ENCODE measurements at regions not wholly inside any gene's neighbourhood (a gene's known extent, or its start where the extent isn't known, plus 50 kb on each side); places are given as distances from the start of the nearest gene placed in this dataset.

DNA sequence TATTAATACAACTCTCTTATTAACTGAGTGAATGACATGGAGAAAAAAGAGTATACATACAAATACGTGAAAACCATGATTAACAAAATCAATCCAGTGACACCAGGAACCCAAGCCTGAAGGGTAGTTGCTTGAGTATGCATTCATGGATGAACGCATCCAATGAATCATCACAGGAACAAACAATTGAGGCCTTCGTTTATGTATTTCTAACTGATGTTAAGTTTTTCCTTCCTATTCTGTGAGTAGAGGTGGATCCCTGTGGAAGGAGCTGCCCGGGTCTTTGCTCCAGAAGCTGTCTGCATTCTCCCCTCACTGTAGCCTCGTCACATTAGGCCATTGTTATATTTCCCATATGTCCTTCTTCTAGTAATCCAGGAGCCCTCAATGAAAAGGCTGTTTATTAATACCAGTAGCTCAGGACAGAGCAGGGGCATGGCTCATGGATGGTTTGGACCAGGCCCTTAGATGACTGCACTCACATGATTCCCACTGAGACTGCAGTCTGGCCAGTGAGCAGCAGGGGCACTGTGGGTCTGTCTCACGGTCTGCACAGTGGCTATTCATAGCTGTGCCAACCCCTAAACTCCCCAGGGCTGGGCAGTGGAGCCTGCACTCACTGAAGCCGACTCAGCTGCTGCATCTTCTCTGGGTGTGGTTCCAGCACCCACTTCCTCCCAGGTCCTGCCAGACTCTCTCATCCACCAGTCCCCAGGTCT is 128.1 kb upstream of the TOP3B start:
- H3K23ac ChIP-seq (ENCODE audit: insufficient read length) = no peak overlapping the region
- H2BK20ac ChIP-seq (ENCODE audit: low read length) = no peak overlapping the region
- no peak overlapping the region for H3K9ac ChIP-seq (replicated peaks in 1 of 4; ENCODE audit: extremely low read depth in 1 of 4, low read depth in 3 of 4, low read length in 3 of 4)
- no peak overlapping the region for H3K14ac ChIP-seq (ENCODE audit: insufficient read length)
- no peak overlapping the region for H2AK5ac ChIP-seq (ENCODE audit: low read depth, low read length)
- no peaks in the 10 kb centered on the region for H3K23me2 ChIP-seq (ENCODE audit: low read depth, low read length)
- no peaks in the 10 kb centered on the region for H3K79me1 ChIP-seq (ENCODE audit: low read depth, low read length)
- no peak overlapping the region for H2BK12ac ChIP-seq (ENCODE audit: low read depth, low read length)
- peaks cover 34 to 63% (median 58%) of the 10 kb centered on the region in 4 experiments for H3K27me3 ChIP-seq (replicated peaks in 1 of 4; ENCODE audit: control insufficient read depth in 3 of 4, extremely low read depth in 1 of 4, insufficient read depth in 3 of 4, low read length in 3 of 4)
- H4K91ac ChIP-seq (replicated peaks; ENCODE audit: insufficient read length, low read length) = no peak overlapping the region
- no peak overlapping the region for H4K8ac ChIP-seq (ENCODE audit: extremely low read depth, insufficient read depth, low read length)
- peaks cover 0 to 2% (median 0%) of the 10 kb centered on the region in 4 experiments; a peak in 3 of 7 replicates for H3K4me1 ChIP-seq (replicated peaks in 1 of 4; ENCODE audit: control insufficient read depth in 3 of 4, insufficient read depth in 4 of 4, low read length in 3 of 4)
- H3K4ac ChIP-seq (replicated peaks; ENCODE audit: insufficient read length, low read depth, low read length) = no peak overlapping the region
- peak; percentile 66 for FAIRE-seq
- H3K4me2 ChIP-seq (ENCODE audit: insufficient read depth in 1 of 2, low read depth in 2 of 2, low read length in 2 of 2) = no peak overlapping the region
- DNase-seq (ENCODE audit: low read depth in 1 of 2, low spot score in 2 of 2) = peak in 1 of 2 experiments; percentile 62
- no peak overlapping the region for H3K4me3 ChIP-seq (ENCODE audit: extremely low read depth in 1 of 4, insufficient read depth in 2 of 4, low read depth in 3 of 4, low read length in 4 of 4)
- no peaks in the 10 kb centered on the region for H3K36me3 ChIP-seq (ENCODE audit: control insufficient read depth in 2 of 4, insufficient read depth in 4 of 4, low read length in 3 of 4)
- H2BK5ac ChIP-seq (ENCODE audit: low read depth, low read length) = no peak overlapping the region
- H3K79me2 ChIP-seq (ENCODE audit: control insufficient read depth in 1 of 2, insufficient read depth in 2 of 2, low read length in 2 of 2) = no peaks in the 10 kb centered on the region
- H4K20me1 ChIP-seq (replicated peaks in 1 of 2; ENCODE audit: control insufficient read depth in 1 of 2, insufficient read depth in 2 of 2, low read length in 2 of 2) = peaks cover 0 to 2% of the 10 kb centered on the region in 2 experiments
- H2AFZ ChIP-seq (ENCODE audit: low read length) = no peak overlapping the region
- ChIA-PET POLR2A (ENCODE audit: partially characterized antibody) (no interaction called here), CTCF (ENCODE audit: partially characterized antibody) (interaction anchor here (0.6 to 5.3 kb wide), 47 partner anchors 9 to 647 kb away, joined by 3 to 47 read pairs (median 5); partner anchors contain the start of gene ZNF280B)
- H3K56ac ChIP-seq (replicated peaks; ENCODE audit: insufficient read length, low read depth, low read length) = no peak overlapping the region
- H3K18ac ChIP-seq (ENCODE audit: extremely low read depth, low read length) = no peak overlapping the region
- no peak overlapping the region for H3K27ac ChIP-seq (ENCODE audit: low read depth, low read length)
- H2BK120ac ChIP-seq (replicated peaks; ENCODE audit: low read depth, low read length) = no peak overlapping the region
- H4K5ac ChIP-seq (ENCODE audit: insufficient read length, low read depth, low read length) = no peak overlapping the region
- TF ChIP-seq, protein P1, sequence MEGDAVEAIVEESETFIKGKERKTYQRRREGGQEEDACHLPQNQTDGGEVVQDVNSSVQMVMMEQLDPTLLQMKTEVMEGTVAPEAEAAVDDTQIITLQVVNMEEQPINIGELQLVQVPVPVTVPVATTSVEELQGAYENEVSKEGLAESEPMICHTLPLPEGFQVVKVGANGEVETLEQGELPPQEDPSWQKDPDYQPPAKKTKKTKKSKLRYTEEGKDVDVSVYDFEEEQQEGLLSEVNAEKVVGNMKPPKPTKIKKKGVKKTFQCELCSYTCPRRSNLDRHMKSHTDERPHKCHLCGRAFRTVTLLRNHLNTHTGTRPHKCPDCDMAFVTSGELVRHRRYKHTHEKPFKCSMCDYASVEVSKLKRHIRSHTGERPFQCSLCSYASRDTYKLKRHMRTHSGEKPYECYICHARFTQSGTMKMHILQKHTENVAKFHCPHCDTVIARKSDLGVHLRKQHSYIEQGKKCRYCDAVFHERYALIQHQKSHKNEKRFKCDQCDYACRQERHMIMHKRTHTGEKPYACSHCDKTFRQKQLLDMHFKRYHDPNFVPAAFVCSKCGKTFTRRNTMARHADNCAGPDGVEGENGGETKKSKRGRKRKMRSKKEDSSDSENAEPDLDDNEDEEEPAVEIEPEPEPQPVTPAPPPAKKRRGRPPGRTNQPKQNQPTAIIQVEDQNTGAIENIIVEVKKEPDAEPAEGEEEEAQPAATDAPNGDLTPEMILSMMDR (IDR thresholded peaks at IDR 0.05; ENCODE audit: control extremely low read depth in 1 of 3, insufficient read depth in 1 of 3, low read depth in 1 of 3, low read length in 3 of 3) = peak; percentile 64 to 79 (median 78)
- TF ChIP-seq RAD21 (IDR thresholded peaks at IDR 0.05 in 1 of 2, conservative IDR thresholded peaks at IDR 0.05 in 1 of 2; ENCODE audit: low read depth in 2 of 2, low read length in 2 of 2) (peak; percentile 54 to 60), SP1 (IDR thresholded peaks at IDR 0.05; ENCODE audit: low read depth, low read length) (no peak), SIN3A (conservative IDR thresholded peaks at IDR 0.05 in 1 of 2, IDR thresholded peaks at IDR 0.05 in 1 of 2; ENCODE audit: low read depth in 1 of 2, low read length in 2 of 2) (no peak), FOSL1 (IDR thresholded peaks at IDR 0.05; ENCODE audit: insufficient read depth, low read depth, low read length) (no peak), CREB1 (IDR thresholded peaks at IDR 0.05) (no peak), SIX5 (IDR thresholded peaks at IDR 0.05; ENCODE audit: low read depth, low read length) (no peak)
- whole genome bisulfite sequencing, 2 experiments (ENCODE audit: extremely low coverage in 1 of 2, insufficient coverage in 1 of 2, insufficient read length in 1 of 2, insufficient replicate concordance in 2 of 2, low coverage in 1 of 2, low lambda C conversion rate in 2 of 2, missing lambda C conversion rate in 1 of 2) = 74% methylated on average over 7 of the region's 7 CpGs; no CpG with 5 or more reads in 1 of the 2 experiments
- H3K9me3 ChIP-seq (ENCODE audit: insufficient read depth in 2 of 2, low read depth in 1 of 2, low read length in 1 of 2) = no peaks in the 10 kb centered on the region
- no peak overlapping the region for H2BK15ac ChIP-seq (ENCODE audit: low read length)
